ENCODE measurements at regions not wholly inside any gene's neighbourhood (a gene's known extent, or its start where the extent isn't known, plus 50 kb on each side); places are given as distances from the start of the nearest gene placed in this dataset.

DNA sequence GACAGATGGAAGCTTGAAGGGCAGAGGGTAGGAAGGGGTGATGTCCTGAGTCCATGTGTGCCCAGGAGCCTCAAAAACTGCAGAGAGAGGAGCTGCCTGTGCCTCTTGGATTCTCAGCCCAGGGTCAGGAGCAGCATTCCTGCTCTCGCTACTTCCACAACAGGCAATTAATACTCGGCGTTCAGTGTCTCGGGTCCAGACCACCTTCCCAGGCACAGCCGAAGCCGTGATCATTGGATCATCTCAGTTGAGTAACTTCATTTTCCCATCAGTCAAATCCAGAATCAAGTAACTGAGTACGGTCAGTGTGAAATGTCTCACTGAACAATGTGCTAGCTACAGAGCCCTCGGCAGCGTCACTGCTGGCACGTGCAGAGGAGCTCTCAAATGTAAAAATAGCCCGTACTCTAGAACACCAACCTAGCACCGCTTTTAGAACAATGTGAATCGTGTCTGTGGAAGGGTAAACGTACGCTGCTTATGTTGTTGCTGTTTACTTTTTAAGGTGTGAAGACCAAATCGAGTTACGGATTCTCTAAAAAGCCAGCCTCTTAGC is 63.5 kb upstream of the IRX4 start:
- no peak overlapping the region for H3K4me3 Mint-ChIP-seq (ENCODE audit: unreplicated experiment)
- H3K4me1 Mint-ChIP-seq (ENCODE audit: low read depth, unreplicated experiment) = peaks cover 37% of the 10 kb centered on the region
- DNase-seq = no peak
- H3K27me3 Mint-ChIP-seq (ENCODE audit: unreplicated experiment) = peaks cover 18% of the 10 kb centered on the region
- H3K36me3 Mint-ChIP-seq (ENCODE audit: unreplicated experiment) = peaks cover 10% of the 10 kb centered on the region
- TF ChIP-seq, protein P1, sequence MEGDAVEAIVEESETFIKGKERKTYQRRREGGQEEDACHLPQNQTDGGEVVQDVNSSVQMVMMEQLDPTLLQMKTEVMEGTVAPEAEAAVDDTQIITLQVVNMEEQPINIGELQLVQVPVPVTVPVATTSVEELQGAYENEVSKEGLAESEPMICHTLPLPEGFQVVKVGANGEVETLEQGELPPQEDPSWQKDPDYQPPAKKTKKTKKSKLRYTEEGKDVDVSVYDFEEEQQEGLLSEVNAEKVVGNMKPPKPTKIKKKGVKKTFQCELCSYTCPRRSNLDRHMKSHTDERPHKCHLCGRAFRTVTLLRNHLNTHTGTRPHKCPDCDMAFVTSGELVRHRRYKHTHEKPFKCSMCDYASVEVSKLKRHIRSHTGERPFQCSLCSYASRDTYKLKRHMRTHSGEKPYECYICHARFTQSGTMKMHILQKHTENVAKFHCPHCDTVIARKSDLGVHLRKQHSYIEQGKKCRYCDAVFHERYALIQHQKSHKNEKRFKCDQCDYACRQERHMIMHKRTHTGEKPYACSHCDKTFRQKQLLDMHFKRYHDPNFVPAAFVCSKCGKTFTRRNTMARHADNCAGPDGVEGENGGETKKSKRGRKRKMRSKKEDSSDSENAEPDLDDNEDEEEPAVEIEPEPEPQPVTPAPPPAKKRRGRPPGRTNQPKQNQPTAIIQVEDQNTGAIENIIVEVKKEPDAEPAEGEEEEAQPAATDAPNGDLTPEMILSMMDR (IDR thresholded peaks at IDR 0.05; ENCODE audit: partially characterized antibody, unreplicated experiment) = no peak
- no peak overlapping the region for H3K27ac Mint-ChIP-seq (ENCODE audit: unreplicated experiment)
- peaks cover 19% of the 10 kb centered on the region for H3K9me3 Mint-ChIP-seq (ENCODE audit: unreplicated experiment)

GRCh38 chr5:1945606-1946005 is 62.9 kb upstream of the IRX4 start:
- no peak overlapping the region for H3K27ac Mint-ChIP-seq (ENCODE audit: unreplicated experiment)
- H3K36me3 Mint-ChIP-seq (ENCODE audit: unreplicated experiment) = peaks cover 4% of the 10 kb centered on the region
- TF ChIP-seq, protein P1 (IDR thresholded peaks at IDR 0.05; ENCODE audit: partially characterized antibody, unreplicated experiment) = no peak
- H3K4me3 Mint-ChIP-seq (ENCODE audit: unreplicated experiment) = no peak overlapping the region
- H3K4me1 Mint-ChIP-seq (ENCODE audit: low read depth, unreplicated experiment) = peaks cover 31% of the 10 kb centered on the region
- peaks cover 12% of the 10 kb centered on the region for H3K27me3 Mint-ChIP-seq (ENCODE audit: unreplicated experiment)
- DNase-seq = no peak
- peaks cover 13% of the 10 kb centered on the region for H3K9me3 Mint-ChIP-seq (ENCODE audit: unreplicated experiment)

DNA sequence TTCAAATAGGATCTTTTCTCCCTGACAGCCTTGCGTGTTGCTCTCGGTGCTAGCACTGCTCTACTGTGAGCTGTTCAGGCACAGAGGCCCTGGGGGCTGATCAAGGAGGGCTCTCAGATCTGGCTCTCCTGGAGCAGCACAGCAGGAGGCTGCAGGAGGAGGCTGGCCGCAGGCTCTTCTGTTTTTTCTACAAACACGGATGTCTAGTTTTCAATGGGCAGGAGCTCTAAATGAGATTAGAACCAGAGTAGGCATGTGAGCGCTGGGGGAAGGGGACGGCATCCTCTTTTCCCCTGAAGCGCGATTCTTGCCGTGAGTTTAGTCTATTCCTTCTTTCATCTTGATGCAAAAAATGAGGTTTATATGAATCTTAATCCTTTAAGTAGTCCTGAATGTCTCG is 61.7 kb upstream of the IRX4 start:
- H3K36me3 Mint-ChIP-seq (ENCODE audit: unreplicated experiment) = peaks cover 3% of the 10 kb centered on the region
- no peak overlapping the region for H3K4me3 Mint-ChIP-seq (ENCODE audit: unreplicated experiment)
- H3K4me1 Mint-ChIP-seq (ENCODE audit: low read depth, unreplicated experiment) = peaks cover 25% of the 10 kb centered on the region
- DNase-seq = no peak
- H3K9me3 Mint-ChIP-seq (ENCODE audit: unreplicated experiment) = peaks cover 5% of the 10 kb centered on the region
- TF ChIP-seq, protein P1 (IDR thresholded peaks at IDR 0.05; ENCODE audit: partially characterized antibody, unreplicated experiment) = no peak
- no peak overlapping the region for H3K27ac Mint-ChIP-seq (ENCODE audit: unreplicated experiment)
- H3K27me3 Mint-ChIP-seq (ENCODE audit: unreplicated experiment) = peaks cover 8% of the 10 kb centered on the region

- peaks cover 24% of the 10 kb centered on the region for H3K4me1 Mint-ChIP-seq (ENCODE audit: low read depth, unreplicated experiment)
- peaks cover 6% of the 10 kb centered on the region for H3K9me3 Mint-ChIP-seq (ENCODE audit: unreplicated experiment)
- peaks cover 8% of the 10 kb centered on the region for H3K27me3 Mint-ChIP-seq (ENCODE audit: unreplicated experiment)
- H3K36me3 Mint-ChIP-seq (ENCODE audit: unreplicated experiment) = peaks cover 3% of the 10 kb centered on the region
- H3K4me3 Mint-ChIP-seq (ENCODE audit: unreplicated experiment) = no peak overlapping the region
- TF ChIP-seq, protein P1 (IDR thresholded peaks at IDR 0.05; ENCODE audit: partially characterized antibody, unreplicated experiment) = no peak
- H3K27ac Mint-ChIP-seq (ENCODE audit: unreplicated experiment) = no peak overlapping the region
- DNase-seq = no peak
These were observed 60.8 kb upstream of the IRX4 start for GRCh38 chr5:1943481-1943880.

DNA sequence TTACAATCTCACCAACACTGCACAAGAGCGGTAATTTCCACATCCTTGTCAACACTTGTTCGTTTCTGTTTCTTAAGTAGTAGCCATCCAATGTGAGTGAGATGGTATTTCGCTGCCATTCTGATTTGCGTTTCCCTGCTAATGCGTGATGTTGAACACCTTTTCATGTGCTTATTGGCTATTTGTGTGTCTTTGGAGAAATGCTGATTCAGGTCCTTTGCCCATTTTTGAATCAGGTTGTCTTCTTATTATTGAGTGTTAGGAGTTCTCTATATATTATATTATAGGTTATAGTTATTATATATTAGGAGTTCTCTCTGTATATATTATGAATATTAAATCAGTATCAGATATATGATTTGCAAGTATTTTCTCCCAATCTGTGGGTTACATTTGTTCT is 59.9 kb upstream of the IRX4 start:
- peaks cover 6% of the 10 kb centered on the region for H3K36me3 Mint-ChIP-seq (ENCODE audit: unreplicated experiment)
- peaks cover 8% of the 10 kb centered on the region for H3K9me3 Mint-ChIP-seq (ENCODE audit: unreplicated experiment)
- H3K27ac Mint-ChIP-seq (ENCODE audit: unreplicated experiment) = no peak overlapping the region
- DNase-seq = no peak
- TF ChIP-seq, protein P1 (IDR thresholded peaks at IDR 0.05; ENCODE audit: partially characterized antibody, unreplicated experiment) = no peak
- peaks cover 8% of the 10 kb centered on the region for H3K27me3 Mint-ChIP-seq (ENCODE audit: unreplicated experiment)
- H3K4me1 Mint-ChIP-seq (ENCODE audit: low read depth, unreplicated experiment) = peaks cover 21% of the 10 kb centered on the region
- no peak overlapping the region for H3K4me3 Mint-ChIP-seq (ENCODE audit: unreplicated experiment)

All from glutamatergic neuron (in vitro differentiated cells).